Right lobe of liver (tissue), 6 donors: ENCODE measurements at regions not wholly inside any gene's neighbourhood (a gene's known extent, or its start where the extent isn't known, plus 50 kb on each side); places are given as distances from the start of the nearest gene placed in this dataset.

Source experiments
- ATAC-seq, 4 donors: fragments of 200-7000 bp; cut with Tn5 transposase; one replicate each; pipeline ENCODE4 v1.9.1; 2020; ENCODE audit warnings: mild to moderate bottlenecking in 4 of 4, moderate library complexity in 4 of 4
- DNase-seq, 3 donors: peaks; one replicate each; pipeline ENCODE4 v3.0.0-alpha.2; 2020
- H3K27ac ChIP-seq, 3 donors: fragments of 200-600 bp; one replicate each; pipeline ENCODE4 v1.8.0; 2022
- H3K27me3 ChIP-seq, 2 donors: fragments of 200-600 bp; one replicate each; pipeline ENCODE4 v1.8.0; 2022
- H3K36me3 ChIP-seq, 4 donors: fragments of 200-600 bp; sonication (generic) in 1 of 4; one replicate each; pipeline versions ENCODE4 v1.5.1 to v1.8.0; 2017 to 2022; ENCODE audit warnings: control low read depth in 1 of 4
- H3K4me1 ChIP-seq, 4 donors: fragments of 200-600 bp; sonication (generic) in 1 of 4; one replicate each; pipeline versions ENCODE4 v1.5.1 to v1.8.0; 2017 to 2022; ENCODE audit warnings: control low read depth in 1 of 4
- H3K4me3 ChIP-seq, 3 donors: fragments of 200-600 bp; one replicate each; pipeline ENCODE4 v1.8.0; 2022
- H3K9me3 ChIP-seq, 4 donors: fragments of 200-600 bp; sonication (generic) in 1 of 4; one replicate each; pipeline versions ENCODE4 v1.5.1 to v1.8.0; 2017 to 2022; ENCODE audit warnings: control low read depth in 1 of 4
- CTCF ChIP-seq, 4 donors: fragments of 200-600 bp in 3 of 4; fragments of 450-650 bp in 1 of 4; IDR thresholded peaks; one replicate each; pipeline versions ENCODE4 v1.5.1 to v1.8.0; 2016 to 2022; ENCODE audit warnings: antibody characterized with exemption in 4 of 4, mild to moderate bottlenecking in 2 of 4
- POLR2A ChIP-seq: fragments of 450-650 bp; IDR thresholded peaks from one replicate; pipeline ENCODE4 v1.6.1; 2017; ENCODE audit warnings: antibody characterized with exemption, mild to moderate bottlenecking
- WGBS: methylation state at CpG from one replicate; pipeline ENCODE4 v1.1.6; 2018; ENCODE audit warnings: low coverage, low lambda C conversion rate; ENCODE audit not compliant: insufficient coverage; ENCODE audit errors: missing lambda C conversion rate; 5-methylcytosine and 5-hydroxymethylcytosine counted together
- intact Hi-C, 2 donors: fragments of 100-400 bp; cut with DNase I; formaldehyde crosslinking; loops; one replicate each; pipeline versions ENCODE4 v1.11.2 to v1.14.1; 2022
- donor health status: DM: no; HTN: yes; CAD: no.
- donor health status: DM: no; HTN: no; CAD: no.
- donor health status: DM: no; HTN: no; CAD: no.
- donor health status: DM: no; HTN: yes; CAD: no.
- donor health status: DM: no; HTN: yes; CAD: no.

DNA sequence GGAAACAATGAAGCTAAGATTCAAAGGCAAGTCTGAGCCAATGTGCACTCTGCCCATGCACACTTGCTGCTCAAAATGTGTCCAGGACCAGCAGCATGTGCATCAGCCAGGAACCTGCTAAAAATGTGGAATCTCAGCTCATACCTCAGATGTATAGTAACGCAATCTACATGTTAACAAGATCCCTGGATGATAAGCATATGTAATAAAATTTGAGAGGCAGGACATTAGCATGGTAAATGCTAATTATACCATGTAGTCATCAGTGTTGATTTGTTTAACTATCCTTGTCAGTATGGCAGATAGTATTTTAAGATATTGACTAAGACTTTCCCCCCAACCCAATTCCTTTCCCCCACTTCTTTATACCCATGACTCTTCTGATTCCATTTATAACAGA lies 379.6 kb downstream of the TOX3 start:
- no peak overlapping the region for H3K4me3 ChIP-seq
- no peak overlapping the region for H3K27ac ChIP-seq
- no peaks in the 10 kb centered on the region for H3K36me3 ChIP-seq
- ATAC-seq (no peak), DNase-seq (no peak)
- no peaks in the 10 kb centered on the region for H3K4me1 ChIP-seq
- no peaks in the 10 kb centered on the region for H3K27me3 ChIP-seq
- TF ChIP-seq POLR2A: no peak
- no peak for TF ChIP-seq CTCF (IDR thresholded peaks at IDR 0.05)
- H3K9me3 ChIP-seq: no peaks in the 10 kb centered on the region
- 19% methylated on average over 1 of the region's 1 CpG for WGBS
- intact Hi-C loops: no loop called here

- ATAC-seq (no peak), DNase-seq (no peak)
- H3K4me1 ChIP-seq: no peaks in the 10 kb centered on the region
- no peaks in the 10 kb centered on the region for H3K27me3 ChIP-seq
- H3K27ac ChIP-seq: no peak overlapping the region
- 66% methylated on average over 8 of the region's 8 CpGs for WGBS
- intact Hi-C loops: no loop called here
- TF ChIP-seq POLR2A (no peak), CTCF (IDR thresholded peaks at IDR 0.05) (no peak)
- no peak overlapping the region for H3K4me3 ChIP-seq
- no peaks in the 10 kb centered on the region for H3K9me3 ChIP-seq
- no peaks in the 10 kb centered on the region for H3K36me3 ChIP-seq
These were observed 381.0 kb downstream of the TOX3 start for GRCh38 chr16:52165961-52166360.

- no peak for ATAC-seq
- TF ChIP-seq CTCF (IDR thresholded peaks at IDR 0.05) (no peak), POLR2A (no peak)
- Histone ChIP-seq H3K4me1 (no peaks in the 10 kb centered on the region), H3K27ac (no peak overlapping the region), H3K4me3 (no peak overlapping the region), H3K36me3 (no peaks in the 10 kb centered on the region), H3K27me3 (no peaks in the 10 kb centered on the region), H3K9me3 (no peaks in the 10 kb centered on the region)
- no peak for DNase-seq
- 60% methylated on average over 3 of the region's 3 CpGs for WGBS
- intact Hi-C loops: no loop called here
These were observed 397.9 kb downstream of the TOX3 start for GRCh38 chr16:52149003-52149402.

DNA sequence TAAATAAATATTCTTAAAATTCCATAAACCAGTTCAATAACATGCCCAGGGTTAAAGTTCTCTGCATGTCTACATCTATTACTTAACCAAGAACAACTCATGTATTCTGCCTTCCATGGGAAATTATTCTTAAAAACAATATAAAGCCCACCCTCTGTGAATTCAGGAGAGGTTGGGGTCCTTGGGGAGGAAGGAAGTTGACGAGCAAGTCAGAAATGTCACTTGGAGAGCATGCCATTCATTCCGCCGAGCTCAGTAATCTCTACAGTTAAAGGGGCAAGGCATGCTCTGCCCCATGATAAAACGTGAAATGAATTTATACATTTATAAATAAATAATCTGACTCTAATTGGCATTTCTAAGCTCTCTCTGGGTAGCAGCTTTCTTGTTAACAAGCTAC lies 405.1 kb downstream of the TOX3 start:
- H3K27me3 ChIP-seq: no peaks in the 10 kb centered on the region
- H3K4me1 ChIP-seq: no peaks in the 10 kb centered on the region
- TF ChIP-seq POLR2A: no peak
- no peak for TF ChIP-seq CTCF (IDR thresholded peaks at IDR 0.05)
- H3K9me3 ChIP-seq: no peaks in the 10 kb centered on the region
- ATAC-seq (no peak), DNase-seq (no peak)
- no peaks in the 10 kb centered on the region for H3K36me3 ChIP-seq
- H3K27ac ChIP-seq: no peak overlapping the region
- intact Hi-C loops: no loop called here
- 39% methylated on average over 4 of the region's 4 CpGs for WGBS
- no peak overlapping the region for H3K4me3 ChIP-seq

DNA sequence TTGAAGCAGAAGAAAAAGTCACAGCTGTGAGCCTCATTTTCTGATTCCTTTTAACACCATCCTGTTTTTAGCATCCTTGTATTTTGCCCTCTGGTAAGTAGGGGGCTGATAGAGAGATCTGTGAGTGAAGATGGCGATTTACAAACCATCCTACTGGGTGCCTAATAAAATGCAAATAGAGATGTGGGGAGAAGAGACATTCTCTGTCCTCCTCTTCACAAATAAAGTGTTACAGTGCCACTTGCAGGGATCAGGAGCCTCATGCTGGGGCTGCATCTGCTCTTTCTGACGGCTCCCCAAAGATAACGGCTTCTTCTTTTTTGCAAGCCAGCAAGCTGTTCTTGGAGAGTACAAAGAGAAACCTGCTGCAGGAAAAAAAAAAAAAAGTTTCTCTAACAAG lies 418.6 kb downstream of the TOX3 start:
- H3K4me3 ChIP-seq: no peak overlapping the region
- no peaks in the 10 kb centered on the region for H3K4me1 ChIP-seq
- no peaks in the 10 kb centered on the region for H3K36me3 ChIP-seq
- ATAC-seq: no peak
- no peaks in the 10 kb centered on the region for H3K9me3 ChIP-seq
- TF ChIP-seq POLR2A: no peak
- TF ChIP-seq CTCF (IDR thresholded peaks at IDR 0.05): no peak
- no peak overlapping the region for H3K27ac ChIP-seq
- WGBS: 49% methylated on average over 3 of the region's 3 CpGs
- no peak for DNase-seq
- H3K27me3 ChIP-seq: no peaks in the 10 kb centered on the region
- intact Hi-C loops: no loop called here
